Endothelial cell of umbilical vein (primary cell): ENCODE measurements at regions not wholly inside any gene's neighbourhood (a gene's known extent, or its start where the extent isn't known, plus 50 kb on each side); places are given as distances from the start of the nearest gene placed in this dataset.

Experiments
- BruUV-seq: library from RNA; stranded (reverse); fragments of 400-500 nt; replicated peaks from 2 replicates; lab custom pipeline; 2021; lab: Mats Ljungman, UMichigan
- CTCF ChIA-PET: fragments of 300-600, 350-600 bp; sonication (Branson Sonifier 250); formaldehyde crosslinking; loops from one replicate; lab custom pipeline; 2021; ENCODE audit warnings: antibody characterized with exemption, inconsistent platforms; lab: Charles Lee
- POLR2A ChIA-PET: fragments of 300-600, 350-600 bp; sonication (Branson Sonifier 250); formaldehyde crosslinking; loops from one replicate; lab custom pipeline; 2021; ENCODE audit warnings: antibody characterized with exemption, inconsistent platforms; lab: Charles Lee
- DNase-seq: peaks from one replicate; pipeline ENCODE4 v3.0.0-alpha.2; 2011; ENCODE audit warnings: low read depth, low spot score
- FAIRE-seq: peaks from 2 replicates; lab custom pipeline; 2011; peaks lifted over from hg19 to GRCh38; lab: Jason Lieb, UNC
- H2AFZ ChIP-seq: 2 replicates; pipeline ENCODE4 v1.6.0; 2012; ENCODE audit warnings: low read depth, low read length, control low read depth, inconsistent platforms
- H3K27ac ChIP-seq: 2 replicates; pipeline ENCODE4 v1.5.1; 2011; ENCODE audit warnings: low read depth, mild to moderate bottlenecking, control low read depth, low read length, moderate library complexity; ENCODE audit not compliant: insufficient read depth
- H3K27me3 ChIP-seq, 2 experiments: 2 replicates each; pipeline versions ENCODE4 v1.6.0 to v1.6.1; 2011; ENCODE audit warnings: low read length in 2 of 2, mixed read lengths in 1 of 2; ENCODE audit not compliant: control insufficient read depth in 2 of 2, insufficient read depth in 2 of 2
- H3K36me3 ChIP-seq, 2 experiments: 2 replicates in 1 of 2; 3 replicates in 1 of 2; pipeline ENCODE4 v1.5.1; 2011; ENCODE audit warnings: low read length in 2 of 2, mild to moderate bottlenecking in 1 of 2, moderate library complexity in 1 of 2; ENCODE audit not compliant: control insufficient read depth in 2 of 2, insufficient read depth in 2 of 2; ENCODE audit errors: extremely low read depth in 1 of 2
- H3K4me1 ChIP-seq: 3 replicates; pipeline ENCODE4 v1.5.1; 2011; ENCODE audit warnings: mild to moderate bottlenecking, low read length; ENCODE audit not compliant: control insufficient read depth, insufficient read depth; ENCODE audit errors: extremely low read depth
- H3K4me2 ChIP-seq: 2 replicates; pipeline ENCODE4 v1.6.1; 2011; ENCODE audit warnings: low read length, control low read depth, mixed read lengths; ENCODE audit not compliant: insufficient read depth
- H3K4me3 ChIP-seq, 3 experiments: fragments of 200-600 bp in 1 of 3; sonication (generic), shearing (Covaris generic) in 1 of 3; replicated peaks in 1 of 3; 2 replicates each; pipeline ENCODE4 v1.5.1; 2011 to 2016; ENCODE audit warnings: control low read depth in 3 of 3, low read length in 3 of 3, mild to moderate bottlenecking in 2 of 3, inconsistent platforms in 1 of 3, low read depth in 1 of 3, moderate library complexity in 1 of 3; ENCODE audit not compliant: insufficient read depth in 1 of 3
- H3K79me2 ChIP-seq: 2 replicates; pipeline ENCODE4 v1.6.0; 2012; ENCODE audit warnings: low read length, inconsistent platforms; ENCODE audit not compliant: control insufficient read depth, insufficient read depth
- H3K9ac ChIP-seq: replicated peaks from 2 replicates; pipeline ENCODE3; 2011; ENCODE audit warnings: low read length, control low read depth; ENCODE audit not compliant: insufficient read depth; ENCODE audit errors: extremely low read depth
- H3K9me1 ChIP-seq: replicated peaks from 3 replicates; pipeline ENCODE4 v1.6.0; 2011; ENCODE audit warnings: mild to moderate bottlenecking, low read length; ENCODE audit not compliant: control insufficient read depth, insufficient read depth; ENCODE audit errors: extremely low read depth
- H3K9me3 ChIP-seq: replicated peaks from 2 replicates; pipeline ENCODE4 v1.5.1; 2012; ENCODE audit warnings: low read length, inconsistent platforms; ENCODE audit not compliant: control insufficient read depth, insufficient read depth
- H4K20me1 ChIP-seq: replicated peaks from 2 replicates; pipeline ENCODE3; 2011; ENCODE audit warnings: mild to moderate bottlenecking, low read length; ENCODE audit not compliant: control insufficient read depth, insufficient read depth; ENCODE audit errors: extremely low read depth
- CTCF ChIP-seq, 2 donors: IDR thresholded peaks; 1 replicate in 1 of 2; 2 replicates in 1 of 2; pipeline ENCODE4 v1.5.1; 2011; ENCODE audit warnings: low read length in 2 of 2, mild to moderate bottlenecking in 2 of 2, moderate library complexity in 2 of 2, control low read depth in 1 of 2, inconsistent platforms in 1 of 2, low read depth in 1 of 2; ENCODE audit not compliant: insufficient read depth in 1 of 2; ENCODE audit errors: extremely low read depth in 1 of 2
- EZH2 ChIP-seq: IDR thresholded peaks from 2 replicates; pipeline ENCODE4 v1.6.1; 2012; ENCODE audit warnings: borderline replicate concordance, low read depth, mild to moderate bottlenecking, moderate library complexity, low read length, inconsistent platforms; ENCODE audit not compliant: severe bottlenecking
- FOS ChIP-seq: IDR thresholded peaks from 2 replicates; pipeline ENCODE4 v1.6.1; 2011; ENCODE audit warnings: mild to moderate bottlenecking, low read length, moderate library complexity, borderline replicate concordance; ENCODE audit not compliant: insufficient read depth
- GATA2 ChIP-seq: IDR thresholded peaks from 2 replicates; pipeline ENCODE4 v1.7.0; 2011; ENCODE audit warnings: low read depth, mild to moderate bottlenecking, moderate library complexity, mixed read lengths, low read length; ENCODE audit not compliant: insufficient read length, insufficient read depth
- JUN ChIP-seq: IDR thresholded peaks from 2 replicates; pipeline ENCODE4 v1.6.1; 2011; ENCODE audit warnings: borderline replicate concordance, low read depth; ENCODE audit not compliant: insufficient read length, insufficient read depth
- MAX ChIP-seq: IDR thresholded peaks from 2 replicates; pipeline ENCODE4 v1.6.1; 2011; ENCODE audit not compliant: insufficient read depth, insufficient read length
- MYC ChIP-seq: IDR thresholded peaks from one replicate; pipeline ENCODE4 v1.6.1; 2011; ENCODE audit warnings: mild to moderate bottlenecking, low read depth, low read length
- POLR2A ChIP-seq: IDR thresholded peaks from 2 replicates; pipeline ENCODE4 v1.6.1; 2012; ENCODE audit warnings: low read depth, mild to moderate bottlenecking, control low read depth, low read length
- POLR2AphosphoS5 ChIP-seq: IDR thresholded peaks from 2 replicates; pipeline ENCODE4 v1.6.1; 2012; ENCODE audit warnings: low read depth, mild to moderate bottlenecking, control low read depth, low read length, moderate library complexity; ENCODE audit not compliant: insufficient read depth
- dilution Hi-C: fragments of 300-500 bp; cut with MboI; formaldehyde crosslinking; loops from one replicate; pipeline ENCODE4 v1.15.0; 2019; ENCODE audit warnings: low sequenced_read_pairs; ENCODE audit not compliant: extremely low pct_ligation_motif_present
- intact Hi-C: fragments of 100-400 bp; cut with micrococcal nuclease; formaldehyde crosslinking; loops from one replicate; pipeline ENCODE4 v1.10.0; 2022

- H3K4me3 ChIP-seq, result no peak overlapping the region
- H3K27ac ChIP-seq, result no peak overlapping the region
- DNase-seq, result no peak
- ChIA-PET CTCF (interaction anchor here (1.7 kb wide), 1 partner anchor 27 kb away, joined by 5 read pairs; no protein-coding TSS in a partner anchor), POLR2A (no interaction called here)
- intact Hi-C loops (no loop called here), dilution Hi-C loops (no loop called here)
- H2AFZ ChIP-seq, result no peak overlapping the region
- no peaks in the 10 kb centered on the region for H3K36me3 ChIP-seq
- no peak overlapping the region for H3K4me2 ChIP-seq
- H3K9me3 ChIP-seq, result no peaks in the 10 kb centered on the region
- no peaks in the 10 kb centered on the region for H3K9me1 ChIP-seq
- no peak for FAIRE-seq
- TF ChIP-seq POLR2A, result no peak
- TF ChIP-seq MAX, result no peak
- TF ChIP-seq MYC, result no peak
- no peak for TF ChIP-seq CTCF (IDR thresholded peaks at IDR 0.05; ENCODE audit: extremely low read depth in 1 of 2, insufficient read depth in 1 of 2, low read depth in 1 of 2, low read length in 2 of 2)
- TF ChIP-seq GATA2, result no peak
- no peak for TF ChIP-seq EZH2
- TF ChIP-seq JUN, result no peak
- no peak for TF ChIP-seq FOS
- no peak for TF ChIP-seq POLR2AphosphoS5
- BruUV-seq, result no TSS peak
- no peak overlapping the region for H3K9ac ChIP-seq
- no peaks in the 10 kb centered on the region for H3K79me2 ChIP-seq
- peaks cover 0 to 3% of the 10 kb centered on the region in 2 experiments for H3K27me3 ChIP-seq
- no peaks in the 10 kb centered on the region for H4K20me1 ChIP-seq
- no peaks in the 10 kb centered on the region for H3K4me1 ChIP-seq
Measured at GRCh38 chr2:134004467-134004866, 249.4 kb upstream of the MGAT5 start.
